ENCODE measurements at regions not wholly inside any gene's neighbourhood (a gene's known extent, or its start where the extent isn't known, plus 50 kb on each side); places are given as distances from the start of the nearest gene placed in this dataset.

DNA sequence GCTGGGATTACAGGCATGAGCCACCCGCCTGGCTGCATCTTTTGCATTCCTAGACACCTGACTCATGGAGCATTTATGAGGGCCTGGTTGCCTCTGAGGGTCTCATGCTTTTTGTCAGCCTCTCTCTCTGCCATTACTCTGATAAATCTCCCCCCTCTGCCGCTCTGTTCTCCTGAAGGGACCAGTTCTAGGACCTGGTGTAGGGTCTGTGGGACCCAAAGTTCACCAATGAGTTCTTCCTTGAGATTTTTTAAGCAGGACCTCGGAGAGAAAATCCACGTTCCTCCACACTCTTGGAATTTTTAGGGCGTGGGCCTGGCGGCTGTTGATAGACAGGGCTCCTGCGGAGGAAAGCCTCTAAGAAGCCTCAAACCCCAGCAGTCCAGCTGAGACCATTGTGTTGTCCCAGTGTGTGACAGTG, 91.9 kb upstream of the ERRFI1 start:
- TF ChIP-seq, protein P1, sequence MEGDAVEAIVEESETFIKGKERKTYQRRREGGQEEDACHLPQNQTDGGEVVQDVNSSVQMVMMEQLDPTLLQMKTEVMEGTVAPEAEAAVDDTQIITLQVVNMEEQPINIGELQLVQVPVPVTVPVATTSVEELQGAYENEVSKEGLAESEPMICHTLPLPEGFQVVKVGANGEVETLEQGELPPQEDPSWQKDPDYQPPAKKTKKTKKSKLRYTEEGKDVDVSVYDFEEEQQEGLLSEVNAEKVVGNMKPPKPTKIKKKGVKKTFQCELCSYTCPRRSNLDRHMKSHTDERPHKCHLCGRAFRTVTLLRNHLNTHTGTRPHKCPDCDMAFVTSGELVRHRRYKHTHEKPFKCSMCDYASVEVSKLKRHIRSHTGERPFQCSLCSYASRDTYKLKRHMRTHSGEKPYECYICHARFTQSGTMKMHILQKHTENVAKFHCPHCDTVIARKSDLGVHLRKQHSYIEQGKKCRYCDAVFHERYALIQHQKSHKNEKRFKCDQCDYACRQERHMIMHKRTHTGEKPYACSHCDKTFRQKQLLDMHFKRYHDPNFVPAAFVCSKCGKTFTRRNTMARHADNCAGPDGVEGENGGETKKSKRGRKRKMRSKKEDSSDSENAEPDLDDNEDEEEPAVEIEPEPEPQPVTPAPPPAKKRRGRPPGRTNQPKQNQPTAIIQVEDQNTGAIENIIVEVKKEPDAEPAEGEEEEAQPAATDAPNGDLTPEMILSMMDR (IDR thresholded peaks at IDR 0.05; ENCODE audit: low read length) = no peak
- TF ChIP-seq EZH2 (optimal IDR thresholded peaks at IDR 0.05; ENCODE audit: low read depth, low read length) = no peak
- TF ChIP-seq EZH2phosphoT487 (IDR thresholded peaks at IDR 0.05; ENCODE audit: low read length) = no peak
